ENCODE measurements at regions not wholly inside any gene's neighbourhood (a gene's known extent, or its start where the extent isn't known, plus 50 kb on each side); places are given as distances from the start of the nearest gene placed in this dataset.

- no peak for TF ChIP-seq POLR2AphosphoS5 (IDR thresholded peaks at IDR 0.05; ENCODE audit: borderline replicate concordance, low read depth, low read length)
- TF ChIP-seq EZH2 (IDR thresholded peaks at IDR 0.05) = no peak
- no peak for TF ChIP-seq FOXP2 (optimal IDR thresholded peaks at IDR 0.05; ENCODE audit: control extremely low read depth, extremely low read length, insufficient read depth)
Measured at GRCh38 chrX:129139837-129140598, 383.3 kb downstream of the SMARCA1 start.

All from SK-N-MC (cell line).